ENCODE measurements at regions not wholly inside any gene's neighbourhood (a gene's known extent, or its start where the extent isn't known, plus 50 kb on each side); places are given as distances from the start of the nearest gene placed in this dataset.

- TF ChIP-seq, protein P1, sequence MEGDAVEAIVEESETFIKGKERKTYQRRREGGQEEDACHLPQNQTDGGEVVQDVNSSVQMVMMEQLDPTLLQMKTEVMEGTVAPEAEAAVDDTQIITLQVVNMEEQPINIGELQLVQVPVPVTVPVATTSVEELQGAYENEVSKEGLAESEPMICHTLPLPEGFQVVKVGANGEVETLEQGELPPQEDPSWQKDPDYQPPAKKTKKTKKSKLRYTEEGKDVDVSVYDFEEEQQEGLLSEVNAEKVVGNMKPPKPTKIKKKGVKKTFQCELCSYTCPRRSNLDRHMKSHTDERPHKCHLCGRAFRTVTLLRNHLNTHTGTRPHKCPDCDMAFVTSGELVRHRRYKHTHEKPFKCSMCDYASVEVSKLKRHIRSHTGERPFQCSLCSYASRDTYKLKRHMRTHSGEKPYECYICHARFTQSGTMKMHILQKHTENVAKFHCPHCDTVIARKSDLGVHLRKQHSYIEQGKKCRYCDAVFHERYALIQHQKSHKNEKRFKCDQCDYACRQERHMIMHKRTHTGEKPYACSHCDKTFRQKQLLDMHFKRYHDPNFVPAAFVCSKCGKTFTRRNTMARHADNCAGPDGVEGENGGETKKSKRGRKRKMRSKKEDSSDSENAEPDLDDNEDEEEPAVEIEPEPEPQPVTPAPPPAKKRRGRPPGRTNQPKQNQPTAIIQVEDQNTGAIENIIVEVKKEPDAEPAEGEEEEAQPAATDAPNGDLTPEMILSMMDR (IDR thresholded peaks at IDR 0.05): no peak
- no peak for TF ChIP-seq POLR2A (IDR thresholded peaks at IDR 0.05)
These were observed 933.9 kb downstream of the ADGRL3 start for GRCh38 chr4:62133977-62134376.

All from Peyer's patch (tissue), 4 donors.